ENCODE measurements at regions not wholly inside any gene's neighbourhood (a gene's known extent, or its start where the extent isn't known, plus 50 kb on each side); places are given as distances from the start of the nearest gene placed in this dataset.

DNA sequence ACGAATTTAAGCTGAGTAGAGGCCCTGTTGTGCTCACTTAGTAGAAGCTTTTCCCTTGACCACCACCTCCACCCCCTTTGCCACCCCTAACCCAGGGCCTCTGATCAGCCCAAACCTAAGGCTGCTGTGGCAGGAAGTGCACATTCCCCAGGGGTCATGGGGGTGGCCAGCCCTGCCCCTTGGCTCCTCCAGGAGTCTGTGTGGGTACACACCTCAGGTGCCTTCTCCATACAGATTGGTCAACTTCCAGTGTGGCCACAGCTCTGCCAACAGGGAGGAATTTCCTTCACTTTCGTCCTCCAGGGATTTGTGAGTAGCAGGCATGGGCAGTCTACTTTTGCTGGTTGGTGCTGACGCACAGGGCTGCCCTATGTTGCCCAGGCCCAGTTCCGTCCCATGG, 249.9 kb upstream of the ZNF32 start:
- DNase-seq (no peak), ATAC-seq (peak in 1 of 4 donors; percentile 14)
- H3K9me3 ChIP-seq: no peaks in the 10 kb centered on the region
- WGBS, 4 donors: 96 to 98% (median 97%) methylated on average over 3 to 4 of the region's 4 CpGs
- H3K4me3 ChIP-seq: no peak overlapping the region
- intact Hi-C loops (cut with DNase I): no loop called here
- no peaks in the 10 kb centered on the region for H3K27me3 ChIP-seq
- H3K27ac ChIP-seq: no peak overlapping the region
- peaks cover 0 to 28% (median 8%) of the 10 kb centered on the region in 12 donors for H3K4me1 ChIP-seq
- H3K36me3 ChIP-seq: no peaks in the 10 kb centered on the region
- TF ChIP-seq, protein P1, sequence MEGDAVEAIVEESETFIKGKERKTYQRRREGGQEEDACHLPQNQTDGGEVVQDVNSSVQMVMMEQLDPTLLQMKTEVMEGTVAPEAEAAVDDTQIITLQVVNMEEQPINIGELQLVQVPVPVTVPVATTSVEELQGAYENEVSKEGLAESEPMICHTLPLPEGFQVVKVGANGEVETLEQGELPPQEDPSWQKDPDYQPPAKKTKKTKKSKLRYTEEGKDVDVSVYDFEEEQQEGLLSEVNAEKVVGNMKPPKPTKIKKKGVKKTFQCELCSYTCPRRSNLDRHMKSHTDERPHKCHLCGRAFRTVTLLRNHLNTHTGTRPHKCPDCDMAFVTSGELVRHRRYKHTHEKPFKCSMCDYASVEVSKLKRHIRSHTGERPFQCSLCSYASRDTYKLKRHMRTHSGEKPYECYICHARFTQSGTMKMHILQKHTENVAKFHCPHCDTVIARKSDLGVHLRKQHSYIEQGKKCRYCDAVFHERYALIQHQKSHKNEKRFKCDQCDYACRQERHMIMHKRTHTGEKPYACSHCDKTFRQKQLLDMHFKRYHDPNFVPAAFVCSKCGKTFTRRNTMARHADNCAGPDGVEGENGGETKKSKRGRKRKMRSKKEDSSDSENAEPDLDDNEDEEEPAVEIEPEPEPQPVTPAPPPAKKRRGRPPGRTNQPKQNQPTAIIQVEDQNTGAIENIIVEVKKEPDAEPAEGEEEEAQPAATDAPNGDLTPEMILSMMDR (IDR thresholded peaks at IDR 0.05): no peak
- TF ChIP-seq POLR2A (IDR thresholded peaks at IDR 0.05): no peak

DNA sequence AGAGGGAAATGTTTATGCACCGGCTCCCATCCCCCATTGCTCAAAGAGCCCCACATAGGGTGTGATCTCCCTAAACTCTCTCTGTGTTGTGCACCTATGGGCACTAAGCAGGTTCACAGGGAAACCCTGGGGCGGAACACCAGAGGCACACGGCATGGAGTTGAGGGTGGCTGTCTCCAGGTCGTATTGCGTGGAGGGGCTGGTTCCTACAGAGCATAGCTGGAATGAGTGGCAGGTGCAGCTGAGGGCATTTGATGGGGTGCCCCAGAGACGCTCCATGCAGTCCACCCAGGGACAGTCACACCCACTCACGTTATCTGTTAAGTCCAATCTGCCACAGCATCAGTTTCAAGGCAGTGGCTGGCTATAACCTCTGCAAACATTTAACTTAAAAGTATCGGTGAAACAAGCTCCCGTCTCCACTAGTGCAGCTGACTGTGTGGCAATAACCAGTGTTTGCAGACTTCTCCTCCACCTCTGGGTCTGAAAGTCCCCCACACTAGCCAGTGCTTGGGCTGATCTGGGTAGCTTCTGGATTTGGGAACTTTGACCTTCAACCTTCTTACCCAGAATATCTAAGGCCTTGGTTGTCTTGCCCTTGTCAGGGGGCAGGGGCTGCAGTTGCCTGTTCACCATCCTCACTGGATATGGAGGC, 249.2 kb upstream of the ZNF32 start:
- DNase-seq: no peak
- Histone ChIP-seq H3K9me3 (no peaks in the 10 kb centered on the region), H3K36me3 (no peaks in the 10 kb centered on the region), H3K27me3 (no peaks in the 10 kb centered on the region), H3K27ac (no peak overlapping the region), H3K4me1 (peaks cover 0 to 29% (median 10%) of the 10 kb centered on the region in 12 donors), H3K4me3 (no peak overlapping the region)
- WGBS, 4 donors: 87 to 94% (median 90%) methylated on average over 9 of the region's 9 CpGs
- TF ChIP-seq POLR2A (IDR thresholded peaks at IDR 0.05): no peak
- TF ChIP-seq, protein P1 (IDR thresholded peaks at IDR 0.05): no peak
- intact Hi-C loops (cut with DNase I): no loop called here
- ATAC-seq: no peak

DNA sequence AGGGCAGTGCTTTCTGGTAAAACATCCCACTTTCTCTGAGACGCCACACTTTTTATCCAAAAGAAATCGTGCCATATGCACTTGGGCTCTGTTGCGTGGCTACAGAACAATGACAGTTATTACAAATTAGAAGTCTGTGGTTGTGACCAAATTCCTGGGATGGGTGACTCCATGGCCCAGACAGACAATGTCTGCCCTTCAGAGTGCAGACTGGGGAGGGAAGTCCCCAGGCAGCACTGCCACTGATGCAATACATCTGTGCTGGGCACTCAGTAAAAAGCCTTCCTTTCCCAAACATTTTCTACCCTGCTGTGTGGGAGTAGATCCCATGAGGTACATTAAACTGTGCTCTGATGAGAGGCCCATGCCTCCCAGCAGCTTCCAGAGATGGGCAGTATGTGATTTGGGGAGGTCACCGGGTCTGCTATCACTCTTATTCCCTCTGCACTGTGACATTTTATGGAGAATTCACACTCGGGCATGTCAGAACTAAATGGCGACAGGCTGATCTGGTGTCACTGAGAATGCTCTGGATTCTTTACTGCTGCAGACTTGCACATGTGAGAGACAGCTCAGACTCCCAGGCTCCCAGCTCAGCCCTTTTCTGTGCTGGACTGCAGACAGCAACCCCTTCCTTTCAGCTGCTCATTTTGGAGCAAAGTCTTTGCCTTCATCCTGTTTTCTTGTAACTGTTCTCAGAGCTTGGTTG, 243.5 kb upstream of the ZNF32 start:
- Histone ChIP-seq H3K4me3 (no peak overlapping the region), H3K27me3 (no peaks in the 10 kb centered on the region), H3K36me3 (no peaks in the 10 kb centered on the region), H3K4me1 (peaks cover 0 to 29% (median 12%) of the 10 kb centered on the region in 12 donors), H3K9me3 (no peaks in the 10 kb centered on the region), H3K27ac (peak overlapping the region in 7 of 12 donors; percentile 1 to 67 (median 47))
- DNase-seq (peak in 1 of 5 donors; percentile 44), ATAC-seq (peak; percentile 74 to 91 (median 82))
- TF ChIP-seq, protein P1 (IDR thresholded peaks at IDR 0.05): no peak
- no peak for TF ChIP-seq POLR2A (IDR thresholded peaks at IDR 0.05)
- 41 to 62% (median 56%) methylated on average over 6 of the region's 6 CpGs for WGBS, 4 donors
- intact Hi-C loops (cut with DNase I): no loop called here

DNA sequence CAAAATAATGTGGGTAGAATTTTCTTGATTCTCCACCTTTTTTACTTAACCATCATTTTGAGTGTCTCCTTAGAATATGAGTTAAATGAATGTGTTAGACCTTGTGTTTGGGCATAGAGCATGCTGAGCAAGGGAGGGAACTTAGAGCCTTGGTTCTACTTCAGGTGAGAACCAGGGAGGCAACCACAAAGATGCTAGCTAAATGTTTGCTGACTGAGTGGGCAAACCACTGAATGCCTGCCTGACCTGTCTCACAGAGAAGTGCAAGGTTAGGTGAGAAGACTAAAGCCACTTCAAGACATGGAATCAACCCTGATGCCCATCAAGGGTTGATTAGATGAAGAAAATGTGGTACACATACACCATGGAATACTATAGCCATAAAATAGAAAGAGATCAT, 242.6 kb upstream of the ZNF32 start:
- Histone ChIP-seq H3K27ac (peak overlapping the region in 1 of 12 donors; percentile 67), H3K9me3 (no peaks in the 10 kb centered on the region), H3K4me1 (peaks cover 0 to 34% (median 14%) of the 10 kb centered on the region in 12 donors), H3K4me3 (no peak overlapping the region), H3K36me3 (no peaks in the 10 kb centered on the region), H3K27me3 (no peaks in the 10 kb centered on the region)
- DNase-seq: no peak
- no peak for ATAC-seq
- intact Hi-C loops (cut with DNase I): no loop called here
- TF ChIP-seq POLR2A (IDR thresholded peaks at IDR 0.05): no peak
- TF ChIP-seq, protein P1 (IDR thresholded peaks at IDR 0.05): no peak
